ENCODE measurements at regions not wholly inside any gene's neighbourhood (a gene's known extent, or its start where the extent isn't known, plus 50 kb on each side); places are given as distances from the start of the nearest gene placed in this dataset.

DNA sequence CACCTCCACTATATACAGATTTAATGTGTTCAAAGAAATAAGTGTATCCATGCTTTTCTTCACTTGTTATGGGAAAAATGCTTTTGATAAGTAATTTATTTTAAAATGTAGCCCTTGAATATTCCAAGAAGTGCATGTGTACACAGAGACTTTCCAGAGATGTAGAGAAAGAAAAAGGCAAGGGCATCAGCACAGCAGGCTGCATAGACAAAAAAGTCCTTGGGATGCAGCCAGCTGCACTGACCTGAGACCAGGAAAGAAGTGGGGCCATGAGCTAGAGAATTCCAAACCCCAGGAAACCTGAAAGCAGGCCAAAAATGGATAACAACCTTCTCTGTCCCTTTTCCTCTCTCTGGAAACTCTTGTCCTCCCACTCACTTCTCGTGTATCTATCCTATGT, 51.6 kb upstream of the PRDM8 start:
- no peak for DNase-seq

DNA sequence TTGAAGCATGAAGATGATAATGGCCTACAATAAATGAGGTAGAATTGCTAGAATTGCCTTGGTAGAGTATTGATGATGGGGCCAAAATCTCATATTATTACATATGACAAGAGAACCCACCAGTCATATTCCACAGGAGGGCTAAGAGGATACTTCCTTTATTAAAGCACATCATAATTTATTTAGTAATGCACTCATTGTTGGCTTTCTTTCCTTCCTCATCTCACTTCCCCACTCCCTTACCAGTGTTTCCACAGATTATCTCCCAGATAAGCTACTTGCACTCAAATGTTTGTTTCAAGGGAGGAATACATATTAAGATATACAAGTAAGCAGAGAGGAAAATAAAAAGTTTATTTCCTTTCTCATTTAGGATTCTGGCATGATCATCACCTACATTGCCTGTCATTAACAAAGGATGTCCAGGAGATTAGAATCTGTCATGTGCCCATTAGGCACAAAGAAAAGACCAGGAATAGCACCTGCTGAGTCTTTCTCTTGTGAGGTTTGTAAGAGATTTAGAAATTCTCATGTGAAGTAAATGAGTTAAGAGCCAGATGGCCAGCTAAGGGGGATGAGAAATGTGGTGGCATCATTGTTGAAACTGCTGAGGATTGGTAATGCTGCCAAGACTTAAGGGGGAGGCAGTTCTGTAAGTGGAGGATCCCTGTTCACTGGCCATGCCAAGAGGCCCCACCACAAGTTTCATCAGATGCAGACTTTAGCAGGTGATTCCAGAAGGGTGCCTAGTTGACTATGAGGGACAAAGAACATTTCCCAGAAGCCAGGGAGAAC, 52.4 kb upstream of the PRDM8 start:
- DNase-seq, result peak; percentile 46

DNA sequence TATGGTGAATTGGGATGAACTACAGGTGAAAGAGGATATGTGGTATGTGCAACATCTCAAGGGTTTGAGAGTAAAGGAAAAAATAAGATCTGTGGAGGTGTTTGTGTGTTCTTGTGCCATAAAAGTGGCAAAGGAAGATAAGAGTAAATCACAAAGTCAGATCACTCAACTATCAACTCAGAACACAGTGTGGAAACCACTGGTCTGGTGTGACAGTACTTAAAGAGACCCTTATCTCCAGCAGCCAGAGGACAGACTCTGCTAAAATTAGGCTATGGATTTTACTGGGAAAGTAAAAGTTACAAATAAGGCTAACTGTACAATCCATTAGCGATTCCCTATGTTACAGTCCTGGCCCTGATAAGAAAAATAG, 54.0 kb upstream of the PRDM8 start:
- DNase-seq, result no peak

DNA sequence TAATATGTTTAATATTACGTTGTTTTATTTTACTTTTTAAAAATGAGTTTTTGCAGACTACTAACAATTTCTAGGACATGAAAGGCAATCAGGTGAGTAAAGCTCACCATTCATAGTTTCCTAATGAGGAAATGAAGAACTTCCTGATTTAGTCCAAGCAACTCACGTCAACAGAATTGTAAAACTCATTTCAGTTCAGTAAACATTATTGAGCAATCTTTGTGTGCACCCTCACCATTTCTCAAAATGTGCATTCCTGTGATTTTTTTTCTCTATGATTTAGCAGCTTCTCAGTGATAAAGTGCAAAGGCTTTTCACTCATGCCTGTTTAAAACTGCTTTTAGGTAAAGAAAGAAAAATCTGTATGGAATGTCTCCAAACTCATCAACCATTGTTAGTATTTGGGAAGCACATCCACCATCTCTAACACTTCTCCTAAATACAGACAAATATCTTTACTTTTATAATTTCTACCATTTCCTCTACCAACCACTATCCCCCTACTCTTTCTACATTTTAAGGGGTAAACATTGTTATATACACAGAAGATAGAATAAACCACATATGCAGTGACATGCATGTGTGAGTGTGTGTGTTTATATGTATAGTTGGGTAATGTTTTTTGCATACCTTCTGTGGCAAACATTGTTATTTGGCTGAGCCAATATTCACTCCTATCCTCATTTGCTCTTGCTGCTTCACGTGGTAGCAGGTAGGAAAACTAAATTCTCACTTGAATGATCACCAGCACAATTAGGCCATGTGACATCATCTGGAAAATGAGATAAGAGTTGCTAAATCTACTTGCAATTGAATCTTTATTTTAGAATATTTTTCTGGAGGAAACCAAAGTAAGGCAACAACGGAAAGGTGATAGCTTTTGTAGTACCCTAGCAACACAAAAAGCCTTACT, 54.7 kb upstream of the PRDM8 start:
- DNase-seq, result peak; percentile 85

DNA sequence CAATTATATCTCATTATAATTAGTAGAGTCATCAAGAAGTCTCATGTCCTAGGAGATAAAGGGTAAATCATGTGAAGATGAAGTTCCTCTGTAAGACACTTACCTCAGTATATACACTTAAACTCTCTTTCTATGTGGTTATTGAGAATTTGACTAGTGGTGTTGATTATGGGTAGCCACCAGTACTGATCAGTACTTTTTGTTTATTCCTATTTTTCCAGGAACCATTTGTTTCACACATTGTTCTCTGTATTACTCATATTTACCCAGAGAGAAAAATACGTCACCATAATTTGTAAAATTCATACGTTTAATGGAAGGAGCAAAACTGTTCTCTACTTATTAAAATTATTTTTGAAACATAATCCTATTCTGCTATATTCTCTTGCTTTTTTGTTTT, 55.8 kb upstream of the PRDM8 start:
- no peak for DNase-seq

DNA sequence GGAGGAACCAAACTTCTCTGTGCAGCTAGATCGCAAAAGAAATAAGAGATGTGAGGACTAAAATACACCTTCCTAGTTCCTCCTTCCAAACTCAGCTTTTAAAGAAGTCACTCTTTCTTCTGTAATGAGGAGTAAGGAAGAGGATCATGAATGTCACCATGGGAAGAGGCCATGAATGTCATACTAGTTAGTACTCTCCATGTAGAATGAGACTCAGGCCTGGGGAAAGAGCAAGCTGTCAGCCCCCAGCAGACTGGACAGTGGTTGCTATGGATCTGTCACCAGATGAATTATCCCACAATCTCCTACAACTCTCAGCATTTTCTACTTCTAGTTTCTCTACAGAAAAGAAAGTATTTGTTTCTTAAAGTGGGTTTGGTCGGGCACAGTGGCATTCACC, 57.1 kb upstream of the PRDM8 start:
- DNase-seq, result peak; percentile 52

DNA sequence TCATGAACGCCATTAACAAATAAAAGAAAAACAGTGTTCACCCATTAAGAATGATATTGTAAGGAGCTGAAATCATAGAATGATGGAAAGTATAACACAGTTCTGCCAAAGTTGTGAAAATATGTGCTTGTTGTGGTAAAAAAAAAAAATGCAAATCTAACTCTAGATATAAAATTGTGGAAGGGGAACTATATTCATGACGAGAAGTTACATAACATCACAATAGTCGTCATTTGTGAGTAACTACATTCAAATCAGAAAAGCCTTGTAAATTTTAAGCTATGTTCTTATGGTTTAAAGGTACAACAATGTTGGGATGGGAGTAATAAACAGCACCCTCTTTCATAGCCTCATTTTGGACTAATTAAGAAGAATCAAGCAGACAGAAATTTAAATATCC, 57.6 kb upstream of the PRDM8 start:
- DNase-seq, result peak; percentile 78

DNA sequence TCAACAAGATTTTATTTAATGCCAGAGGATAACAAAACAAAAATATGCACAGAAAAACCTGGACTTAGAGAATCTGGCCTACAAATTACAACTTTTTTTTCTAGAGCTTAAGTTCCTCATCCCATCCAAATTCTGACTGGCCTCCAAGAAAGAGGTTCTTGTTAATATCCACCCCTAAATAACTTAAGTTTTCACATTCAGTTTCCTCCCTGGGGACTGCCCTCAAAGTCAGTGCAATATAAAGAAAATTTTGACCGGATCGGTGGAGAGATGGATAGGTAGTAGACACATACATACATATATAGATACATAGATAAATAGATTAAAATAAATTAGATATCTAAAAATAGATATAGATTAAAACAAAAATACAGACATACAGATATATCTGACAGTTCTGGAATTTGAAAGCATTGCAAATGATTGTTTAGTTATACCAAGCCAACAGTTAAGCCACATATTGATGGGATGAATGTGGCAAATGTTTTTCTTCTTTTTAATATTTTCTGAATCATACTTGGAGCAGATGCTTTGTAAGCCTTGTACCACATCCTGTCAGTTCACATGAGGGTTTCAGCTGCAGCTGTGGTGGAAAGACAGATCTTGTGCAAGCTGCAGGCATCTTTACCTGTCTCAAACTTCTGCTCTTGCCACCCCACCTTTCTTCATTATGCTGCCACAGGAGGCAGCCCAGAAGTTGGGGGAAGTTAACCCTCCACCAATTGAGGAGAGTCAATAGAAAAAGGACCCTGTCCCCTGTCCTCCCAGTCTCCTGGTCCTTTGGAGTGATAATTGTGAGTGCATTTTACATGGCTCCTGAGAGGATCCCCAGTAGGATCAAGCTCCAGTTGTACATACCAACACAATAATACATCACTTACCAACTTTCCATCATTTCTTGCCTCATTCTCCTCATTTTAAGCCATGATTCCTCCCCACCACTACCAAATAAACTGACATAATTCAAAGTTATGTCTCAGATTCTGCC, 58.5 kb upstream of the PRDM8 start:
- peak; percentile 62 for DNase-seq

DNA sequence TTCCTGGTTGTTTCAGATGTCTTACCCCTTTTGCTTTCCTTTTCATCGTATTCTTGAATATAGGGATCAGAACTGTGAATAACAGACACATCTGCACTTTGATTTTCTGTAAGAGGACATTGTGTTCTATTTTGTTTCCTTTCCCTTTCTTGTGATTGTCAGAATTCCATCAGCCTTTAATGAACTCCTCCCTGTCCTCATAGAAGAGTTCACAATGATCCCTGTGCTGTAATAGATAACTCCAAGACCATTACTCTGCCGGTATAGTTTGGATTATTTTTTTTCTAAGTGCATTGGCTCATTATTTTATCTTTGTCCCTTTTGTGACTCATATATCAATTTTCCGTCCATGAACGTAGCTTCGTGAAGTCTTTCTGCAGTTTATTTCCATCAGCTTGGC, 59.7 kb upstream of the PRDM8 start:
- no peak for DNase-seq

DNA sequence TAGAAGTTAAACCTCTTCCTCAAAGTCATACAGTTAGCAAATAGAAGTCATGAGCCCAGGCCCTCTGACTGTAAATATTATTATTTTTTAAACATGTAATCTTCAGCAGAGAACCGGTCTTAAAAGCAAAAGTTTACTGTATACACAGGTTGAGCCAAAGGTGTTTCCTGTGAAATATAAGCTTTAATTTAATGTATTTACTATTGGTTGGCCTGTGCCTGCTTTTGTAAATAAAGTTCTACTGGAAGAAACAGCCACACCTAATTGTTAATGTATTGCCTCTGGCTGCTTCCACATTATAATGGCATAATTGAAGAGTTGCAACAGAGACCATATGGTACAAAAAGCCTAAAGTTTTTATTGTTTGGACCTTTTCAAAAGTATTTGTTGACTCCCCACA, 61.0 kb upstream of the PRDM8 start:
- DNase-seq, result no peak

DNA sequence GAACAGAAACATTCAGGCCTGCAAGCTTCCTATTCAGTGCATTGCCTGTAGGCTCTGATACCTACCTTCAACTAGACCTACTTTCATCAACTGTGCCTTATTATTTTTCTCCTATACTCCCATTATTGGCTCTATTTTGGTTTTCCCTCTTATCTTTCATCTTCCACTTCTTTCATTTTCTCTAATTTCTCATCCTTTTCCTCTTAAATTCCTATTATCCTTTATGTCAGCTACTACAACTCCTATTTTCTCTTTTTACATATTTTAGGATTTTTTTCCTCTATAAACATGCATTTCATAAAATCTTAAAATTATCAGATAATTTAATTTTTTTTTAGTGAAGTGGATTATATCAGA, 61.6 kb upstream of the PRDM8 start:
- DNase-seq, result no peak

DNA sequence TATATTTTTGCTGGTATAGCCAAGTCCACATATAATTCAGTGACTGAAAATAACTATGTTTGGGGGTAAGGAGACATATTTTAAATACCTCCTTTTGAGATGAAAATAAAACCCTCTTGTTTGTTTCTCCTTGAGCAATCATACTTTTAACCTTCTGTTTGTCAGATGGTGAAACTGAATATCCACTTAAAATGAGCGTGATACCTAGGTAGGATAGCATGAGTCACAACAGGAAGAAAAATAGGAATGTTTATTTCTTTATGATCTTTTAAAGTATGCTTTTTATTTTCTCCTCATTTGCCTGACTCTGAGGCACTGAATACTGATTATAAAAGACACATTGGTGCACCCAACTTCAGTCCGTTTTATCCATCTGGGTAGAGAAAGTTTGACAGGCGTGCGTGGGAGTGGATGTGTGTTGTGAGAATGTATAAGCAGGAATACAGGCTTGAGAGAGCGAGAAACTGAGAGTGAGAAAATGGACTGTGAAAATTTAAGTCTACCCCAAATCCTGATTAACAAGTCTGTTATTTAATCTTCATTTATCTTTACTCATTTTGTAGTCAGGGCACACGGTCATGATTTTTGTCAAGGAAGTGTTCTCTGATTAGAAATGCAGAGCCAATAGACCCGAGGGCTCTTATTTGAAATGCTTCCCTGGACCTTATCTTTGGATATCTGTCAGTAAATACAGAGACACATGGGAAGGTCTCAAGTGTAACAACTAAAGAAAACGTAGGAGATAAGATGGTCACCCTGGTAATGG, 62.1 kb upstream of the ANTXR2 start:
- DNase-seq, result no peak

DNA sequence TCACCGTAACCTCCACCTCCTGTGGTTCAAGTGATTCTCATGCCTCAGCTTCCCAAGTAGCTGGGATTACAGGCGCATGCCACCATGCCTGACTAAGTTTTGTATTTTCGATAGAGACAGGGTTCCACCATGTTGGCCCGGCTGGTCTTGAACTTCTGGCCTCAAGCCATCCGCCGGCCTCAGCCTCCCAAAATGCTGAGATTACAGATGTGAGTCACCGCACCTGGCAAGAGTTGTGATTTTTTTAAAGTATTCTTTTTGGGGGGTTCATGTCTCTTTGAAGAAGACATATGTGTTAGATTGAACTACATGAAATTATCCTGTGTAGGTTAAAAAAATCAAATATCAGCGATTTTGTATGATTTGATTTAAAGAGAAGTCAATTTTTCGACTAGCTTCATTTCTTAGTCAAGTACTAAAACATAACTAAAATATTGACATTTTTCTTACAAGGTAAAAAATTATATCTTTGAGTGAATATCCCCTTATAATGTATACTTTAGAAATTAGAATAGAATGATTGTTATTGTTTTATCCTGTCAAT, 60.3 kb upstream of the ANTXR2 start:
- no peak for DNase-seq

DNA sequence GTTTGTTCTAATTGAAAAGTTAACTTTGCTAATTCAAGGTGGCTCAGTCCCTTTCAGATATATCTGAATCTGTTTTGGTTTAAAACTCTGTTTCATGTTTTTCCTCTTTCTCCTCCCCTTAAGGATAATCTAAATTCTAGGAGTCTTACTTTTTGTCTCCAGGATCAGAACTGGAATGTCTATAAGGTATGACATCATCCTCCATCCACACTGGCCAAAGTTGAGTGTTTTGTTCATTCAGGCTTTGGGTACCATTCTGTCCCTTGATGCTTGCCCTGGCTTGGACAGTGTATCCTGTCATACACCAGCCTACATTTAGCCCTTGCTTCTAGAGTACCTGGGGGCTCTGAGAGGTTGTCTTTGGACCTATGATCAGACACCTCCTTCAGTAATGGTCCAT, 56.8 kb upstream of the ANTXR2 start:
- DNase-seq, result no peak

DNA sequence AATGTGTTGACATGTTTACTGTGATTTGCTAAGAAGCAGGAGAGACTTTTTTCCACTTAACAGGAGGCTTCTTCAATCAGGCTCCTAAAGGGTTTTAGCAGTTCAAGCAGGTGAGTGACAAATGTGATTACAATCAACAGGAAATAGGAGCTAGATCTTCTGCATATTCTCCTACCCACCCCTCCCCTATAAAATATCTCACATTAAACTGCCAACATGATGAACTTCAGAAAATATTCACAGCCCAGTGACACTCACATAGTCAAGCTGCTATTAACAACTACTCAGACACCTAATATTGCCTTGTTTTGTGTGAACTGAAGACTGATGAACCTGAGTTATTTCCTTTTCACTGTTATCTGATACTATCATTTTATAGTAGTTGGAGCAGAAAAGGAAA, 55.9 kb upstream of the ANTXR2 start:
- no peak for DNase-seq

DNA sequence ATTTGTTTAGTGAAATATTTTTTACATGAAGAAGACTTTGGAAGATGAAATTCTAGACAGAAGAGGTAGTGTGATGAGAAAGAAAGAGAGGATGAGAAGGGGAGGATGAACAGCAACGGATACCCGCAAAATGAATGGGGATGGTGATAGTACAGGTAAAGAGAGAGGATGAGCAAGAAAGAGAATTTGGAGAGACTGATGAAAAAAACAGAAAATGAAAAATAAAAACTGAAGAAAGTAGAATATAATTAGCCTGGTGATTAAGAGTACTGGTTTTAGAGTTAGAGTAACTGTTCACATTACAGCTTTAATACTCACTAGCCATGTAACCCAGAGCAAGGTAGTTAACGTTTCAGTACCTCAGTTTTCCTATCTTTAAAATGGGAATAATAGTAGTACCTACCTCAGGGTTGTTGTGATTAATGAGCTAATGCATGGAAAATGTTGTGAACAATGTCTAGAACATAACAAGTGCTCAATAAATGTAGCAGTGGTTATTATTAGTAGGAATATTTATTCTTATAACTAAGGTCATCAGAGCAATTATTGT, 54.9 kb upstream of the ANTXR2 start:
- no peak for DNase-seq

DNA sequence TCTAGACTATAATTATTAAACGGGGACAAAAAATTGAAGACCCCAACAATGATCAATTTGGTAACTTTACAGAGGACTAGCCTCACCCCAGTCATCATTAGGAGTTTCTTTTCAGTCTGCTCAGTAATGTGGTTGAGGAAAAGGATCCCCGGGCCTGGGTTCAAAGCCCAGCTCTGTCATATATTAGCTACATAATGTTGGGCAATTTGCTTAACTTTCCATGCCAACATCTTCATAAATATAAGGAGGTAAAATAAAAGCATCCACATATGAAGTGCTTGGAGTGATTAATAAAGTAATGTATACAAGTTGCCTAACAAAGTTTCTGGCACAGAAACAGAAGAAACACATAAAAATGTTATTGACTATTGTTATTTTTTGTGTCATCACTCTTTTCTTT, 53.4 kb upstream of the ANTXR2 start:
- DNase-seq, result no peak

DNA sequence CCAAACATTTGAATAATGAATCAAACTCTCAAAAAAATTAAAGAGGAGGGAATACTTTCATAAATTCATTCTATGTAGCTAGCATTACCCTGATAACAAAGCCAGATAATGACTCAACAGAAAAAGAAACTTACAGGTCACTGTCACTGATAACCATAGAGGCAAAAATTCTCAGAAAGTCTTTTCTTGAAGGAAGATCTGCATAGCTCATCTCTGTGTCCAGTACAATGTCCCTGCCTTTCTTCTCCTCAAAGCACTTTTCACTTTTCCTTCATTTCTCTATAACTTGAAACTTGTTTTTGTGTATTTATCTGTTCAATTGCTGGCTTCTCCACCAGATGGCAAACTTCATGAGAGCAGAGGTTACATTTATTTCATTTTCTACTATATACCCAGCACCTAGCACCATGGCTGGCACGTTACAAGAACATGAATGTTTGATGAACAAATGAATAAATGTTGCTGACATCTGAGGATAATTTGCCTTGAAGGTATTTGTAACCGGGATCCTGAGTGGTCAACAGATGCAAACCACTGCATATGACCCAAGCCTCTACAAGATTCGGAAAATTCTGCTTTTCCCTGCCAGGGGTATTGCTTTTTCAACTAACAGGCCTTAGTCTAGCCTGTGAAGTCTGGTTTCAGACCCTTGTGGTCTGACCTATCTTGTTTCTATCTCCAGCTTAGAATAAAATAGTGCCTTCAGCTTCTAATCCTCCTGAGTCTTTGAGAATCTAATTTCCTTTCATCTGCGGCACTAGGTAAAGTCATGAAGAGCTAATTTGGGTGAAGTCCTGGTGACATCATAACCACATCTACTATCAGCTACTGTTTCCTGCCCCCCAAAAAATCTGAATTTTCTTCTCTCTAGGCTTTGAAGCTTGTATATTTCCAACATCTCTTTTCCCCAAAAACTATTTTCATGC, 52.5 kb upstream of the ANTXR2 start:
- peak; percentile 41 for DNase-seq

DNA sequence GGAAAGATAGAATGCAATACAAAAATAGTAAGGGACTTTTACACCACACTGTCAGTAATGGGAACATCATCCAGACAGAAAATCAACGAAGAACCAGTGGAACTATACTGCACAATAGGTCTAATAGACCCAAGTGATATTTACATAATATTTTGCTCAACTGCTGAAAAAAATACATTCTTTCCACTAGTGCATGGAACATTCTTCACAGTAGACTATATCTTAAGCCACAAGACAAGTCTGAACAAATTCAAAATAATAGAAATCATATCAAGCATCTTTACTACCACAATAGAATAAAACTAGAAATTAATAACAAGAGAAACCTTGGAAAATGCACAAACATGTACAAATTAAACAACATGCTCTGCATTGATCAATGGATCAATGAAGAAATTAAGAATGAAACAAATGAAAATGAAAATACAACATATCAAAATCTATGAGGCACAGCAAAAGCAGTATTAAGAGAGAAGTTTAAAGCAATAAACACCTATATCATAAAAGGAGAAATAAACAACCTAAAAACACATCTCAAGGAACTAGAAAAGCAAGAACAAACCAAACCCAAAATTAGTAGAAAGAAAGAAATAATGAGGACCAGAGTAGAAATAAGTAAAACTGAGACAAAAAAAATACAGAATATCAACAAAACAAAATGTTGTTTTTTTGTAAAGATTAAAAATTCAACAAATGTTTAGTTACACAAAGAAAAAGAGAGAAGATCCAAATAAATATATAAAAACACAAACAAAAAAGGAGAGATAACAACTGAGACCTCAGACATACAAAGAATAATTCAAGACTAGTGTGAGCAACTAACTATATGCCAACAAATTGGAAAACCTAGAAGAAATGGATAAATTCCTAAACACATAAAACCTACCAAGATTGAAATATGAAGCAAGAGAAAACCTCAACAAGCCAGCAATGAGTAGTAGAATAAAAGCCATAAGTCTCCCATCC, 51.5 kb upstream of the ANTXR2 start:
- no peak for DNase-seq
